EH (cell line): ENCODE measurements at regions not wholly inside any gene's neighbourhood (a gene's known extent, or its start where the extent isn't known, plus 50 kb on each side); places are given as distances from the start of the nearest gene placed in this dataset.

Experiments used
- DNase-seq: peaks from one replicate; pipeline ENCODE4 v3.0.0-alpha.2; 2015; ENCODE audit warnings: low read depth

DNA sequence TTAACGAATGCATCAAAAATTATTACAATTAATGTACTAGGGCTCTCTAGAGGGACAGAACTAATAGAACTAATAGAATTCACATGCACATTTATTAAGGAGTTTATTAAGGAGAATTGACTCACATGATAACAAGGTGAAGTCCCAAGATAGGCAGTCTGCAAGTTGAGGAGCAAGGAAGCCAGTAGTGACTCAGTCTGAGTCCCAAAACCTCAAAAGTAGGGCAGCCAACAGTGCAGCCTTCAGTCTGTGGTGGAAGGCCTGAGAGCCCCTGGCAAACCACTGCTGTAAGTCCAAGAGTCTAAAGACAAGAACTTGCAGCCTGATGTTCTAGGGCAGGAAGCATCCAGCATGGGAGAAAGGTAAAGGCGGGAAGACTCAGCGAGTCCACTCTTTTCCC is 633.8 kb downstream of the SEMA5A start:
- peak; percentile 52 for DNase-seq

DNA sequence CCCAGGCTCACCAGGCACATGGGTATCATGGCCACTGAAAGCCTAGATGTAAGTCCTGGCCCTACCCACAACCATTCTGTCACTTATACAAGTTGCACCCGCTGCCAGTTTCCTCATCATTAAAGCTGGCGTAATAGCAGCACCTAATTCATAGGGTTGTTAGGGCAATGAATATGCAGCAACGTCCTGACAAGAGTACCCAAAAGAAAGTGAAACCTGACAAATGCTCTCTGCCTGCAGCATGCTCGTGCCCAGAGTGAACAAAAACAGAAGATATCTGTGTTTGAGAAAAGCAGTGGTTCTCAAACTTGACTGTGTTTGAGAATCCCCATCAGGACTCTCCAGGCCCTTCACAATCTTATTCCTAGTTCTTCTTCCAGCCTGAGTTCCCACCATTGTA is 632.4 kb downstream of the SEMA5A start:
- no peak for DNase-seq

DNA sequence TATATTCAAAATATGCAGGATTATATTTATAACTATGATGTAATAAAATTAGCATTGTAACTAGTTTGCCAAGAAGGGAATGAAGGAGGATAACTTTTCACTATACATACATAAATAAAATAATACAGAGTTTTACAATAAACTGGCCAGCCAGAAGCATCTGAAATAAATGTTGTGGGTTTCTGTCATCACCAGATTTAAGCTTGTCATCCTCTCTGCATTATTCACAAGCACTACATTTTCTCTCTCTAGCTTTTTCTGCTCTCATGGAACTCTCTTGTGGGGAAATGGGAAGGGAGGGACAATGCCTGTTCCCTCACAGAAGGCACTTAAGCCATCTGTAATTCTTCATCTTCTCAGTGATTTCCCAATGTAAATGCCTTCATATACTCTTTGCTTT is 626.8 kb downstream of the SEMA5A start:
- no peak for DNase-seq

DNA sequence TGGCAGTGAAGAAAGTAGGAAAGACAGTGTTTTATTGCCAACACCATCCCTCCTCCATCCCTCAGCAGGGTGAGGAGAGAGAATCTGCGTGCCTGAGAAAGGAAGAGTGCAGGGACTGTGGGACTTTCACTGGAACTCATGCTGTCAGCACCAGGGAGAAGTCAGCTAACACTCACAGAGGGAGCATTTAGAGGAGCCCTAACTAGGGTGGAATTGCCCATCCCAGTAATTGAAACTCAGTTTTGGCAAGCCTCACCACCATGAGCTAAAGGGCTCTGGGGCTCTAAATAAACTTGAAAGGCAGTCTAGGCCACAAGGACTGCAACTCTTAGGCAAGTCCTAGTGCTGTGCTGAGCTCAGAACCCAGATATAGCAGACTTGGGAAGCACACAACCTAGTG is 622.3 kb downstream of the SEMA5A start:
- DNase-seq, result peak; percentile 20

DNA sequence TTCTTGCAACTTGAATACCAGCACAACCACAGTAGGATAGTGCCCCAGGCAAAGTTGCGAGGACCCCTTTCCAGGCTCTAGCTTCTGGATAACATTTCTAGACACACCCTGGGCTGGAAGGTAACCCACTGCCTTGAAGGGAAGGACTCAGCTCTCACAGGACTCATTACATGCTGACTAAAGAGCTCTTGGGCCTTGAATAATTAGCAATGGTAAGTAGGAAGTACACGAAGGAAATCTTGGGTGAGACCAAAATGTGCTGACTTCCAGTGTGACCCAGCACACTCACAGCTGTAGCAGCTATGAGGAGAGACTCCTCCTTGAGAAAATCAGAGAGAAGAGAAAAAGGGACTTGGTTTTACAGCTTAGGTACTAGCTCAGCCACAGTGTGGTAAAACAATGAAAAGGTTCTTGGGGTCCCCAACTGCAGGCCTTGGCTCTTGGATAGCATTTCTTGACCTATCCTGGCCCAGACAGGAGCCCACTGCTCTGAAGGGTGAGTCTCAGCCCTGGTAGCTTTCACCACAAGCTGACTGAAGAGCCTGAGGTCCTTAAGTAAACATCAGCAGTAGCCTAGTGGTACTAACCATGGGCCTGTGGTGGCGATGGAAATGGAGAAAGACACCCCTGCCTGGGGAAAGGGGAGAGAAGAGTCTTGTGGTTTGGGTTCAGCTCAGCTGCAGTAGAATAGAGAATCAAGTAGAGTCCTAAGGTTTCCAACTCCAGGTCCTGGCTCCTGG is 621.7 kb downstream of the SEMA5A start:
- DNase-seq, result no peak

DNA sequence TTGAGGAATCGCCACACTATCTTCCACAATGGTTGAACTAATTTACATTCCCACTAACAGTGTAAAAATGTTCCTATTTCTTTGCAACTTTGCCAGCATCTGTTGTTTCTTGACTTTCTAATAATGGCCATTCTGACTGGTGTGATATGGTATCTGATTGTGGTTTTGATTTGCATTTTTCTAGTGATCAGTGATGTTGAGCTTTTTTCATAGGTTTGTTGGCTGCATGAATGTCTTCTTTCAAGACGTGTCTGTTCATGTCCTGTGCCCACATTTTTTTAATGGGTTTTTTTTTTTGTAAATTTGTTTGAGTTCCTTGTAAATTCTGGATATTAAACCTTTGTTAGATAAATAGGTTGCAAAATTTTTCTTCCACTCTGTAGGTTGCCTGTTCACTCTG is 615.9 kb downstream of the SEMA5A start:
- DNase-seq, result no peak

DNA sequence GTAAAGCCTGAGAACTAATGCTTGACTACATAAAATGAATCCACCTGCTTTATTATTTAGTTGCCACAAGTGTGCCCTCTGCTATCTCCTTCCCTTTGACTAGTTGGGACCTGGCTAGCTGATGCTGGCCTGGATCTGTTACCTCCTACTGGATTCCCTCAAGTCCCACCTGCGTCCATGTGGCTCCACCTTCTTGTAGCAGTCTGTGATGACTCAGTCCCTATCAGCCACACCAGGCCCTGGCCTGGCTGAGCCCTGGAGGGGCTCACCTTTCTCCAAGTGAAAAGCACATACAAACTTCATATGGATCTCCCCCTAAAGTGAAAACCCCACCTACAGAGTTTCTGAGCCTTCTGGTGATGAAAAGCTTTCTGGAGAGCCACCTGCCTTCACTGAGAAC is 611.4 kb downstream of the SEMA5A start:
- no peak for DNase-seq

DNA sequence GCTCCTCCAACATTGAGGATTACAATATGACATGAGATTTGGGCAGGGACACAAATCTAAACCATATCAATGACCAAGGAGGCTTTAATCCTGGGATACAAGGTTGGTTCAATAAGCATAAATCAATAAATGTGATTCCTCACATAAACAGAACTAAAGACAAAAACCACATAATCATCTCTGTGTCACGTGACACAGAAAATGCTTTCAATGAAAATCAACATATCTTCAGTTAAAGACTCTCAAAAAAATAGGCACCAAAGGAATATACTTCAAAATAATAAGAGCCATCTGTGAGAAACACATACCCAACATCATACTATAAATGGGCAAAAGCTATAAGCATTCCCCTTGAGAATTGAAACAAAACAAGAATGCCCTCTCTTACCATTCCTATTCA is 604.9 kb downstream of the SEMA5A start:
- no peak for DNase-seq

DNA sequence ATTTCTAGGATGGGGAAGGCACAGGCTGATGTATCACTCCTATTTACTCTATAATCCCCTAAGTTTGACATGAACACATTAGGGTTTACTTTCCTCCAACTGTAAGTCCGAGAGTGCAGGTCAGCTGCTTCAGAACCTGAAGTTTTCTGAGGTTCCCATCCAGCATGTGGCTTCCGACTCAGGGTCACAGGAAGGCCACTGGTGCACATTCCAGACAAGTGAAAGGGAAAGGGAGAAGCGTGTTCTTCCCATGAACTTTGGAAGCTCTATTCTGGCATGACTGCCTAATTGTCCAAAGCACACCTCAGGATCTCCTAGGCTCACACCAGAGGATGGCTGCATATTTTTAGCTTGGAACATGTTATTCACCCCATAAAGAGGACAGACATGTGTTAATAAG is 602.6 kb downstream of the SEMA5A start:
- DNase-seq, result peak; percentile 45

DNA sequence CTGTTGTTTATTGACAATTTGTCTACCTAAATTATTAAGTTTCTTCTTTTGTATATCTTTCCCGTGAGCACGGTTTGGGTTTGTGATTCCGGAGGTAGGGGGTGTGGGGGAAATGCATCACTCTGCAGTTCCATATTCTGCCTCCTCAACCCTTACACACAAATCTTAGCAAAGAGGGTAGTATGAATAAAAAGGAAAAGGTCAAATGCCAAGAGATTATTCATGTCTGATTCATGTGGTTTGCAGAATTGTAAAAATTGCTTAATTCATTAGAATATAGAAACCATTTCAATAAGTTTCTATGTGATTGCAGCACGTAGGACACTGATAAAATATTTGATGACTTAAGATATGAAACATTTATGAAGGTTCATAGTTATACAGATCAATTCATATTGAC is 601.9 kb downstream of the SEMA5A start:
- no peak for DNase-seq

DNA sequence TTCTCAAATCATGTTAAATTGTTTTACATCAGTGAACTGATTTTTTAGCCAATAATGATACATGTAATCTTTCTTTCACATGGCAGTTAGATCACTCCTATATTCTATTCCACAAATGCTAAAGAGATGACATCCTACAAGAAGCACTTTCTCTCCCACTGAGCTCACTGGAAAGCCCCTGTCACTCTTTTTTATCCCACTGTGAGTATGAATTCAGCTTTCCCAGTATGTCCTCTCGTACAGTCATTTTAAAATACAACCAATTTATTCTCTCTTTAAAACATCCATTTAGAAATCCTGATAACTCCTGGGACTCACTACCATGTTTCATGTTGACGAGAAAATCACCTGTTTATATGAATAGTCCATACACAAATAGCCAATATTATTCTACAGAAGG is 599.9 kb downstream of the SEMA5A start:
- DNase-seq, result no peak

DNA sequence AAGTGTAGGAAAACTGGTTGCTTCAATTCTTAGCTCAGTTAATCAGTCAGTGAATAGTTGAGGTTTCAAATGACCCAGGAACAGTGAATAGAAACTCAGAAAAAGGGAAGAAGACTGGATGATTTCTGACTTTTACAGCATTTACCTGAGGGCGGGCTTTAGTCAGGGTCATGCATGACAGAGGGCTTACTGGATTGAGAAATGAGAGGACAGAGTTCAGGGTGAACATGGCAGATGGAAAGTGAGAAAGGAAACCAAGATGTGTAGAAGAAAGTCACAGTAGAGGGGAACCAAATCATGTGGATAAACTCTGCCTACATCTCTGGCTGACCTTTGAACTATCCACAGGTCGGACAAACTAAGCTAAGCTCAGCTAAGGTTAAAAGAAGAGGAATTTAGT is 596.0 kb downstream of the SEMA5A start:
- DNase-seq, result no peak

DNA sequence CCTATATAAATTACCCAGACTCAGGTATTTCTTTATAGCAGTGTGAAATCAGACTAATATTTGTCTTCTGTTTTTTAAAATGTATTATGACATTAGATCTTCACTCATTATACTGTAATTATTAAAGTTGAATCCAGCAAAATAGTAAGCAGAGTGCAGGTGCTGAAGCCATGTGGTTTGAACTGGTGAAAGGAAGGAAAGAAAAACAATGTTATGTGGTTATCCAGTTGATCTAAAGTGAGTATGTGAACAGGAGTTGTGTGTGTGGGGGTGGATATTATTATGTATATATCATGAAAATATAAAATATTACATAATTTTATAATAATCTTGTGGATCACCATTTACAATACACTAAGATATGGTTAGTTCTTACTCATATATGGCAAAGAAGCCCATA is 593.7 kb downstream of the SEMA5A start:
- DNase-seq, result no peak

DNA sequence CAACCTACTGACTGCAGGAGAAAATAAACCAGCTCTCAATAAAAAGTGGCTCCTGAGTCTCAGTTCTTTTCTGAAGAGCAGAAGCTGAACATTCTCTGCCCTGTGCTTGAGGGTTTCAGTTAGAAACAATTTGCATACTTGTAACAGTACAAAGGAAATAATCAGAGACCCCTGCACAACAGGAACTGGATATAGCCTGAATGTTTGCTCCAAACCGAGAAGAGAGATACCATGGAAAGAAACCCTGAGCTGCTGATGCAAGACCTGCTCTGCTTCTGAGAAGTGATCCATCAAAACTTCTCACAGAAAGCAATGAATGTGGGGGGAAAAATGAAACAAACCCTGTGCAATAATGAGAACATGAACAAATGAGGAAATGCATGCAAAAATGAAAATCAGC is 592.9 kb downstream of the SEMA5A start:
- no peak for DNase-seq

DNA sequence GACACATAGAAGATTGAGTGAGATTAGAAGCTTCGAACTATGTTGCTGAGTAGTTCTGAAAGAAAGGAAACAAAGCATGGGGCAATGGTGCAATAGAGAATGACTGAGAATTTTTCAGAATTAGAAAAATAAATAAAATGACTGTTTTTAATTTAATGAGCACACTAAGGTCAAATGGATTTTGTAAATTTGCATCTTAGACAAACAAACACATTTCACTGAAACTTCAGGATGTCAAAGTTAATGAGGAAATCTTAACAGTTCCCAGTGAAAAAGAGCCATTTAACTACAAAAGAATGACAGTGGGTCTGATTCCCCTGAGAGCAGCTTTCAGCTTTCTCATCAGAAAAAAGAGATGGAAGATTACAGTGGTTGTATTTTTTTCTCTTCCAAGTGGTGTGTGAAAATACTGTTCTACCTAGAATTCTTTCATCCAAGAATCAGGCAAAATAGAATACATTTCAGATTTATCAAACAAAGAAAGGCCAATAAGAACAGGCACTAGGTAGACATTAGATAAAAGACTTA is 591.9 kb downstream of the SEMA5A start:
- DNase-seq, result peak; percentile 83

DNA sequence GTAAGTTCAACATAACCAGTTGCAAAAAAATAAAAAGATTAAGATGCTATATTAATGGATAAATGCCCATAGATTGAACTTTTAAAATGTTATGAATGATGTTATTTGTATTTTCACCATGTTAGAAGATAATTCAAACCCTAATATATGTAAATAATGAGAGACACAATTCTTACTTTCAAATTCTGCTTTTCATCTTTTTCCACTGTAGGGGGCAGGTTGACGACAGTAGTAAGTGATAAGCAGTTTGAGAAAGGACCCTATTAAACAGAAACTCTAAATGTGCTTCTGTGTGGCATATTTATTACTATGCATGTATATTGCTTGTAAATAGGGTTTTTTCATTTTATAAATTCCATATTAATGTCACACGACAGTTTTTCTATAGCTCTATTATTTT is 591.1 kb downstream of the SEMA5A start:
- DNase-seq, result peak; percentile 24

DNA sequence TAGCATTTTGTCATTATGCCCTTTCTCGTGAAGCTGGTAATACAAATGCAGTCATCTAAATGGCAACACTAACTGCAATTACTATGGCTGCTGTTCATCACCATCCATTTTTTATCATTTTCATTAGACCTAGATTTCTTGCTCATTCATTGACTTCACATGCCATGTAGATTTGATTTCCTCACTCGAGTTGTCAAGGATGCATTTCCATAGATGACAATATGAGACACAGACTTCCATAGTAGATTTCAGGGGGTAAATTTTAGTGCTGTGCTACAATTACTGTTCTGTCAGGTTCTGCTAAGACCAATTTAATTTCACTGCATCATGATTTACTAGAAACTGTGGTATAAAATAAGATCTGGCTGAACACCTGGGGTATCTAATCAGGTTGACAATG is 589.2 kb downstream of the SEMA5A start:
- no peak for DNase-seq

DNA sequence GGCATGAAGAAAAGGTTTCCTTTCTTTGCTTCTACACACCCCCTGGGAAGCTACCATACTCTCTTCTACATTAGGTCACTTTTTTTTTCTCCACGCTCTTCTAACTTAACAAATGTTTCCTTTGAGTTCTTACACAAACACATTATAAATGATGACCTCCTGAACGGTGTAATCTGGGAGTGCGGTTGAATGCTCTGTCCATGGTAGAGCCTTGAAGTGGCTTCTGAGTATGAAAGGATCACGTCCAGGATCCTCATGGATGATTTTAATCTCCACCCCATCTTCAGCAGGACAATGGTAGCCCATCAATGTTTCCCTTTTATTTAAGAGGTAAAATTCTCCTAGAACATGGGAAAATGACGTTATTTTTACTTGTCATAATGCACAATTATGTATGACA is 587.3 kb downstream of the SEMA5A start:
- DNase-seq, result no peak

DNA sequence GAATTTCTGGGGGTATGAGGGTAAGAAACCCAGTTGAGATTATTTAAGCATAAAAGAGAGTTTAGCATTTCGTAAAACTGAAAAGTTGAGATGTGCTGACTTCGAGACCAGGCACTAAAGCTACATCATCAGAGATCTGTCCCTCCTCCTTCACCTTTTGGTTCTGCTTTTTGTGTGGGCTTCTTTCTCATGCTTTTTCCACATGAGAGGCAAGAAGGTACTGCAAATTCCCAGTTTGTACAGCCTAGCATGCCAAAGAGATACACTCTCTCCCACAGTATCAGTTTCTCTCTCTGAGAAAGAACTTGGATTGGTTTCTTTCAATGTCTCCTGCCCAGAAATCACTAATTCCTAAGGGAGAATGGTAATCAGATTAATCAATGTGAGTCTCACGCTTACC is 584.7 kb downstream of the SEMA5A start:
- DNase-seq, result no peak

DNA sequence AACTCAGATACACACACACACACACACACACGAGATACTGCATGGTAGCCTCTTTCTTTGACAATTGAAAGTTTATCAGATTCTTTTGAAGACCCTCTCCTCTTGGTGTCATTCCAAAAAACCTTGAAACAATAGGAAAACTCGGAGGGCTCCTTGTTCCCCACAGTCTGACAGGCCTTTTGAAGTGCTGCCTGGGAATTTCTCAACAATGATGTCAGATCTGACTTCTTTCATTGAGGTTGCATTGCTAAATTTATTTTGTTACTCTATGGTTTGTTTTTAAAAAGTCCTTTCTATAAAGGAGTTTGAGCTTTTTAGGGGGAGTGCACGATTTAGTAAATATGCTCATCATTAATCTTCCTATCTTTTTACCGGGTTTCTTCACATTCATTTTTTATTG is 583.9 kb downstream of the SEMA5A start:
- no peak for DNase-seq

DNA sequence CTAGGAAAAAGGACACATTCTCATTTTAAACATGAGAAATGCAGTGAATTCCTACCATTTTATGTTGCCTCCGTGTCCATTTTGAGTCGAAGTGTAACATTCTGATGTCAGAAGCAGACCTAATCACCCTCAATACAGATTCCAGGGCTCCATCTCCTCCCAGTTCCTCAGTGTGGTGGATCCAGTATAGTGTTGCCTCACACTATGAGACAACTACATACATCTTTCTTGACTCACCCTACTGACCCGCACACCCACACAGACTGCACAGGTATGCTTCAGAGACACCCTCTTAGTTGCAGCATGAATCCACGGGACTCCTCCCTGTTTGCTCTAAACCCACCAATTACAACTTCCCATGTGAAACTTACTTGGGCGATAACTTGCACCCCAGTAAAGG is 564.9 kb downstream of the SEMA5A start:
- DNase-seq, result peak; percentile 12

DNA sequence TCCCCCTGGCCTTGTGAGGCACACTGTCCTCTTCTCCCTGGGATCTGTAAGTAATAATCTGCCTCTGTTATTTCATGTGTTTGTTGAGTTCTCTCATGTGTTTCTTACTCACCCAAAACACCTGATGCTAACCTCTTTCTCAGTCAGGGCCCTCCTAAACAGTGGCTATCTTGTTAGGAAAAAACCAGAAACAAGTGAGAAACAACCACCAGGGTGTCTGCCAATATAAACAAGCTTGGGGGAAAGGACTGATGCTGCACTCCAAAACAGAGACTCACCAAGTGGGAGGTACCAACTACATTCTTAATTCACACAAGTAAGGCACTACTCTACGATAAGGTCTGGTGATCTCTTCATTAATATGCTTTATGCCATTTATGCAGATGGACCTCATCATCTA is 564.4 kb downstream of the SEMA5A start:
- DNase-seq, result peak; percentile 59

DNA sequence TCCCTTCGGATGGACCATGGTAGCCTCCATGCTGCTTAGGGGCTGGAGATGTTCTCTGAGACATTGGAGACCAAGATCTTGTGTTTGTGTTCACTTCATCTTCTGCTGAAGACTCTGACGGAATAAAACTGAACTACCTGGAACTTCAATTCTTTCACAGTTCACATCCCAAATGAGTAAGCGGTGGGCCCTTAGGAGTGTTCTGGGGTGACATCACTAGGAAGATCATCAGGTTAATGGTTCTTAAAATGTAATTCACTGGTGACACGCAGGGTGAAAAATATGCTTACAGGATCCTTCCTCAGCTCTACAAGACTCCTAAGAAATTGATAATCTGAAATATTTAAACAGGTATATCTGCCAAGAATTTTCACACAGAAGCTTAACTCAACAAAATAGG is 561.5 kb downstream of the SEMA5A start:
- no peak for DNase-seq
